NCI-H345 (cell line): ENCODE measurements at regions not wholly inside any gene's neighbourhood (a gene's known extent, or its start where the extent isn't known, plus 50 kb on each side); places are given as distances from the start of the nearest gene placed in this dataset.
"Not testable (repeated sequence)": the region's sequence is repeated elsewhere in the genome, so short reads cannot be mapped to it uniquely, and the experiment has no call there.

Source experiments
- DNase-seq: peaks from one replicate; lab custom pipeline; 2025; lab: John Stamatoyannopoulos, UW

GRCh38 chr11:13614918-13615317 is 53.5 kb upstream of the FAR1 start:
- not testable (repeated sequence) for DNase-seq

GRCh38 chr11:13608656-13609055 is 59.8 kb upstream of the FAR1 start:
- no peak for DNase-seq

GRCh38 chr11:13606701-13607100 is 61.8 kb upstream of the FAR1 start:
- DNase-seq = no peak

GRCh38 chr11:13603661-13604060 is 64.8 kb upstream of the FAR1 start:
- DNase-seq = no peak

GRCh38 chr11:13602844-13603243 is 65.6 kb upstream of the FAR1 start:
- DNase-seq = no peak

GRCh38 chr11:13596611-13597326 is 71.7 kb upstream of the FAR1 start:
- no peak for DNase-seq

GRCh38 chr11:13595166-13595565 is 73.3 kb upstream of the FAR1 start:
- no peak for DNase-seq

GRCh38 chr11:13594044-13594443 is 74.4 kb upstream of the FAR1 start:
- DNase-seq = no peak

- no peak for DNase-seq
These were observed 82.8 kb upstream of the PTH start for GRCh38 chr11:13578514-13579140.

GRCh38 chr11:13577881-13578280 is 82.1 kb upstream of the PTH start:
- no peak for DNase-seq

- no peak for DNase-seq
These were observed 81.2 kb upstream of the PTH start for GRCh38 chr11:13576995-13577394.

GRCh38 chr11:13575385-13575784 is 79.6 kb upstream of the PTH start:
- DNase-seq = not testable (repeated sequence)

GRCh38 chr11:13567551-13567950 is 71.8 kb upstream of the PTH start:
- DNase-seq = no peak

GRCh38 chr11:13561860-13562259 is 66.1 kb upstream of the PTH start:
- DNase-seq = no peak

GRCh38 chr11:13560341-13560740 is 64.5 kb upstream of the PTH start:
- DNase-seq = peak; percentile 40

- no peak for DNase-seq
These were observed 57.0 kb upstream of the PTH start for GRCh38 chr11:13552784-13553183.

GRCh38 chr11:13551834-13552233 is 56.0 kb upstream of the PTH start:
- DNase-seq = no peak

- DNase-seq = no peak
These were observed 55.0 kb upstream of the PTH start for GRCh38 chr11:13550761-13551160.

GRCh38 chr11:13546092-13546491 is 50.3 kb upstream of the PTH start:
- not testable (repeated sequence) for DNase-seq
